NCI-H446 (cell line): ENCODE measurements at regions not wholly inside any gene's neighbourhood (a gene's known extent, or its start where the extent isn't known, plus 50 kb on each side); places are given as distances from the start of the nearest gene placed in this dataset.
A peak's percentile ranks its signal among the peaks of the same experiment; 100 is the strongest.
"Not testable (repeated sequence)": the region's sequence is repeated elsewhere in the genome, so short reads cannot be mapped to it uniquely, and the experiment has no call there.

Experiments
- DNase-seq, 2 experiments: peaks; one replicate each; lab custom pipeline; 2025; lab: John Stamatoyannopoulos, UW

- DNase-seq, result not testable (repeated sequence)
These were observed 109.4 kb upstream of the SFSWAP start for GRCh38 chr12:131601499-131601898.

- no peak for DNase-seq
These were observed 107.6 kb upstream of the SFSWAP start for GRCh38 chr12:131603106-131603938.

- no peak for DNase-seq
These were observed 106.7 kb upstream of the SFSWAP start for GRCh38 chr12:131603939-131604795.

DNA sequence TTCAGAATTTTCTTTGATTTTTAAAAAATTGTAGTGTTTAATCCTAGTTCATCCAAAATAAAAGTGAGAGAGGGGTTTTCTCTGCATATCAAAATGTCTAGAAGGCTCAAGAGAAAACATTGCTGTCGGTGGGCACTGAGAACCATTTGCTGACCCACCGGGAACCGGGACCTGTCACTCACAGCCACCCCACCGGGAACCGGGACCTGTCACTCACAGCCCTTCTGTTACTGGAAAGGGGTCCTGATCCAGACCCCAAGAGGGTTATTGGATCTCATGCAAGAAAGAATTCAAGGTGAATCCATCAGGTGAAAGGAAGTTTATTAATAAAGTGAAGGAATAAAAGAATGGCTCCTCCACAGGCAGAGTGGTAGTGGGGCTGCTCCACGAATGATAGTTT, 106.0 kb upstream of the SFSWAP start:
- no peak for DNase-seq

DNA sequence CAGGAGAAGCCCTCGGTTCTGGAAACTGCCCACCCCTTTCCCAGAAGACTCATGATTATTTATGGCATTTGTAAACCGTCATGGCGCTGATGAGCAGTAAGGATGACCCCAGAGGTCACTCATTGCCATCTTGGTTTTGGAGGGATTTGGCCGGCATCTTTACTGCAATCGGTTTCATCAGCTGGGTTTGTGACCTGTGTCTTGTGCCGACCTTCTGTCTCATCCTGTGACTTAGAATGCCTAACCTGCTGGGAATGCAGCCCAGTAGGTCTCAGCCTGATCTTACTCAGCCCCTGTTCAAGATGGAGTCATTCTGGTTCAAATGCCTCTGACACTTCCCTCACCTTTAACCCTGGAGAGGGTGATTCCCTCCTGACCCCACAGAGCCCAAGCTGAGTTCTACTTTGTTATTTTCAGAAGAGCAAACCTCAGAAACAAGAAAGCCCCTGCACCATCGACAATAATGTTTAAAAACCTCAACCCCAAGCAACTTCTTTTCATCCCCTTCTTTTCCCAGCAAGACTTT, 105.5 kb upstream of the SFSWAP start:
- no peak for DNase-seq

- no peak for DNase-seq
These were observed 104.5 kb upstream of the SFSWAP start for GRCh38 chr12:131606218-131606901.

GRCh38 chr12:131607658-131608447, 103.0 kb upstream of the SFSWAP start:
- no peak for DNase-seq

- peak in 1 of 2 experiments; percentile 29 for DNase-seq
These were observed 101.9 kb upstream of the SFSWAP start for GRCh38 chr12:131608740-131609690.

DNA sequence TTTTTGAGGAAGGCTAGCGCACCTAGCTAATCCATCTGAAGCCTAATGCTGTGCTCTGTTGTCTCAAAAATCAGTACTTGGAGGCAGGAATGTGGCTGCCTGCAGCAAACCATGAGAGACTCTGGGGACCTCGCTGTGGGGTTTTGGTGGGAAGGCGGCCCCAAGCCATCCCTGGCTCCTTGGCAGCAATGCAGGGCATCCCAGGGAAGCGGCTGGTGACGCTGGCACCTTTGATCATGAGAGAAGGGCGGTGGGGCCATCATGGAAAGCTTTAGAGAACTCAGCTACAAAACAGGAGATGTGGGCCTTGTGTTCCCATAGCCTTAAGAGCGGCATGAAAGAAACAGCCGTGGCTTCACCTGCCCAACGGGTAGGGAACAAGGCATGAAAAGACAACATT, 101.1 kb upstream of the SFSWAP start:
- no peak for DNase-seq

DNA sequence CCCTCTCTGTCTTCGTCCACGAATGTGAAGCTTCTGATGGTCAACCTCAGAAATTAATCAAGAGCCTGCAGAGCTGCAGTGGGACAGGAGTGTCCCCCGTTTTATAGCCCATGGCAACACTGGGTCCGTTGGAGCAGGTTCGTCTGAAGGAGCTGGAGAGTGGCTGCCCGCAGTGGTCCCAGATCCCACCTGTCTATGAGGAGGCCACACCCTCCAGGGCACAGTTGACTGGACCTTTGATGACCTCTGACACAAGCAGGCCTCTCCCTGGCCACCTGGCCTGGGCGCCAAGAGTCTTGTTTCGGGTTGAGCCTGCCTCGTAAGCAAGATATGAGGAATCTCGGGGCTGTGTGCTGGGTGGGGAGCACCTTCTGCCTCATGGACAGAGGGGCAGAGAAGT, 100.7 kb upstream of the SFSWAP start:
- no peak for DNase-seq

DNA sequence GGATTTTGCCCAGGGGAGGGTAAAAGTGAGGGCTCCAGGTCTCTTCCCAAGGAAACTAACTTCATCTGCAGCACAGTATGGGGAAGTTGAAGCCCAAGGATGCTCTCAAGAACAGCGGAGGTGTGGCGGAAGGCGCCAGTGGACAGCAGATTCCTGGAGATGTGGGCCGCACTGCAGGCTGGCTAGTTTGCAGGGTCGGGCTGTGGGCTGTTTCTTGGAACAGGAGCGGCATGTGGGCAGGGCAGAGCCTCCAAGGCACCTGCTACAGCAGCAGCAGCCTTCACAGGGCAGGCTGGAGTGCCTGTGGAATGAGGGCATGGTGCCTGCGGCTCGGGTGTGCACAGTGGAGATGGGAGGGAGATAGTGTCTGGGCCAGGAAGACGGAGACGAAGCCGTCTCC, 100.0 kb upstream of the SFSWAP start:
- no peak for DNase-seq

GRCh38 chr12:131611416-131612091, 99.3 kb upstream of the SFSWAP start:
- DNase-seq, result no peak

DNA sequence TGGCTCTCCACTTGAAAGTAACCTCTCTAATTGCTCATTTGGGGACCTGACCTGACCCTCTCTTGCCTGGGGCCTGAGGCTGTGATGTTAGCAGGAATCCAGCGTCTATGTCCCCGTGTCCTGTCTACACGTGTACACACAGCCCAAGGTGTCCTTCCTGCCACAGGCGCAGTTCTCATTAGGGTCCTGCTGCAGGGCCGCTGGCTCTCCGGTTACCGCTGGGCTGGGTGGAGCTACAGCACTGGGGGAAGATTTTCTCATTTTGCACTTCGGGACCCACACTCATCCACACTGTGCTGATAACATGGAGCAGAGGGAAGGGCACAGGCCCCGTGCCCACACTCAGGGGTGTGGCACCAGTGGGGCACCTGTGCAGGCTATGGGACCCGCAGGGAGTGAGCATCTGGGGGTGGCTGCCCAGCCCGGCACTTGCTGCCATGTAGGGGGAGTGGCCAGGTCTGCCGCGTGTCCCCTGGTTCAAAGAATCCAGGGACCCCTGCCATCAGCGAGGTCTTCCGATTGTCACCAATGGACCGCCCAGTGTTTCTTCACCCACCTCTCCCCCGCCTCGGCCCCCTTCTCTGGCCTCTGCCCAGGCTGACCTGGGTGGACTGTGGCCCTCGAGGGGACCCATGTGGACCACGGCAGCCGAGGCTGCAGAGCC, 98.7 kb upstream of the SFSWAP start:
- no peak for DNase-seq

DNA sequence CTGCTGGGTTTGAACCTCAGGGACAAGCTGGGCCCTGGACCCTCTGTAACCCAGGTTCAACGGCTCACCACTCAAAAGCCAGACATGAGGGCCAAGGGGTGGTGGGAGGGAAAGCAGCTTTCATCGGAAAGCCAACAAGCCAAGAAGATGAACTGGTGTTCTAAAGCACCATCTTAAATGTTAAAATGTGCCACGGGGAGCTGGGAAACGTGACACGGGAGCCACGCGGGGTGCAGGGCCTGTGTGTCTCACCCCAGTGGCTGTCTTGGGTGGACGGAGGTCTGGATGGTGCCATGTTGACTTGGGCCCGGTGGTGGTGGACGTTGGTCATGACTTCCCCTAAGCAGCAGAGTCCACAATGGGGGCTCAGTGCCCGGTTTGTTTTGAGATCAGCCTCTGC, 97.7 kb upstream of the SFSWAP start:
- DNase-seq, result no peak

- no peak for DNase-seq
These were observed 97.2 kb upstream of the SFSWAP start for GRCh38 chr12:131613678-131614077.

DNA sequence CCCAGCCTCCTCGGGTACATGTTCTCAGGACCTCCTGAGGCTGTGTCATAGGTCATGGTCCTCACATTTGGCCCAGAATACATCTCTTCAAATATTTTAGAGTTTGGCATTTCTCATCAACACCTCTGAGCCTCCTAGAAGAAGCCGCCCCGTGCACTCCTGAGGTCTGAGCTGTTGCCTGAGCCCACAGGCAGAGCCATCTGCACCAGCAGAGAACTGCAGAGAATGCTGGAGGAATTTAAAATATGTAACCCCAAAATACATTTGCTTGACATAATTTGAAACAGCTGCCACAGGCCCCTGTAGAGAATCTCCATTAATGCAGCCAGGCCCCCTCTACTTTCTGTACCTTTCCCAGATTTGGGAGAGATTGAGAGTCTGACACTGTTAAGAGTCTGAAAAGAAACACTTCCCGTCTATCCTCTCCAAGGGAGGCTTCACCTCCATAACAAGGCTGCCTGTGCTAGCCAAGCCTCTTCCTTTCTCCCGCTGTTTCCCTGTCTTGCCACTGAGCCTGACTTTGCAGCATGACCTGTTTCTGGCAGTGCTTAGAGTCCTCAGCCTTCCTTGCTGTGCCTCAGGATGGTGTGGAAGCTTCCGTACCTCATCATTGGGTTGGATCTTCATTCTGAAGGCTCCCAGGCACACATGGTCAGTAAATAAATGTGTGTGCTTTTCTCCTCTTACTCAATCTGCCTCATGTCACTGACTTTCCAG, 95.4 kb upstream of the SFSWAP start:
- no peak for DNase-seq

DNA sequence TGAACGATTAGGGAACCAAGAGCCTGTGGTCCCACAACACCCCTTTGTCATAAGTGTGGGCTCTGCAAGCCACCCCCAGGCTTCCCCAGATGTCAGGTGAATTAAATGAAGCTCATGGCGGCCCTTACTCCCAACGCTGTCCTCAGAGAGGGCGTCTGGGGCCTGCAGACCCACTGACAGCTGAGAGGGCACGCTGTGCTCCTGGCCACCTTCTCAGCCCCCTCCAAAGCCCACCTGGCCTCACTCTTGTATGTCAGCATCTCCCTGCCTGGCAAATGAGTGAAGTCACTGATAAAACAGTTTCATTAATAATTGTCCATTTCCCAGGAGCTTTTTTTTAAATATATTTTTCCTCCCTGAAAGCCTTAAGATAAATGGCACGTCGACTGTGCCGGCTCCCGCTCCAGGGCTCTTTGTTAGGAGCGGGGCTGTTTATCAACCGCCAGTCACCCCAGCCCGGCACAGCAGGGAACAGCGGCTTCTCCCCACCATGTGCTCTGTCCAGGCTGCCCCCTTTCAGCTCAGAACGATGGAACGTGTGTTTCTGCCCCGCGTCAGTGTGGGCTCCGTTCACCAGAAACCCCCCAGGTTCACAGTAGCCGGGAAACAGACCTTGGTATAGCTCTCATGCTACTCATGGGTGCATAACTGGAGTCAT, 94.7 kb upstream of the SFSWAP start:
- DNase-seq, result no peak

- DNase-seq, result no peak
These were observed 94.2 kb upstream of the SFSWAP start for GRCh38 chr12:131616738-131617137.
